ENCODE measurements at regions not wholly inside any gene's neighbourhood (a gene's known extent, or its start where the extent isn't known, plus 50 kb on each side); places are given as distances from the start of the nearest gene placed in this dataset.

- no peak for TF ChIP-seq RFX5 (IDR thresholded peaks at IDR 0.05; ENCODE audit: low read depth, low read length)
- TF ChIP-seq POLR2A (IDR thresholded peaks at IDR 0.05; ENCODE audit: low read depth, low read length), result no peak
- TF ChIP-seq, protein P1, sequence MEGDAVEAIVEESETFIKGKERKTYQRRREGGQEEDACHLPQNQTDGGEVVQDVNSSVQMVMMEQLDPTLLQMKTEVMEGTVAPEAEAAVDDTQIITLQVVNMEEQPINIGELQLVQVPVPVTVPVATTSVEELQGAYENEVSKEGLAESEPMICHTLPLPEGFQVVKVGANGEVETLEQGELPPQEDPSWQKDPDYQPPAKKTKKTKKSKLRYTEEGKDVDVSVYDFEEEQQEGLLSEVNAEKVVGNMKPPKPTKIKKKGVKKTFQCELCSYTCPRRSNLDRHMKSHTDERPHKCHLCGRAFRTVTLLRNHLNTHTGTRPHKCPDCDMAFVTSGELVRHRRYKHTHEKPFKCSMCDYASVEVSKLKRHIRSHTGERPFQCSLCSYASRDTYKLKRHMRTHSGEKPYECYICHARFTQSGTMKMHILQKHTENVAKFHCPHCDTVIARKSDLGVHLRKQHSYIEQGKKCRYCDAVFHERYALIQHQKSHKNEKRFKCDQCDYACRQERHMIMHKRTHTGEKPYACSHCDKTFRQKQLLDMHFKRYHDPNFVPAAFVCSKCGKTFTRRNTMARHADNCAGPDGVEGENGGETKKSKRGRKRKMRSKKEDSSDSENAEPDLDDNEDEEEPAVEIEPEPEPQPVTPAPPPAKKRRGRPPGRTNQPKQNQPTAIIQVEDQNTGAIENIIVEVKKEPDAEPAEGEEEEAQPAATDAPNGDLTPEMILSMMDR (conservative IDR thresholded peaks at IDR 0.05; ENCODE audit: low read depth, low read length), result no peak
- no peak for TF ChIP-seq RCOR1 (IDR thresholded peaks at IDR 0.05; ENCODE audit: insufficient replicate concordance, low read length)
- no peak for TF ChIP-seq MXI1 (IDR thresholded peaks at IDR 0.05; ENCODE audit: borderline replicate concordance, low read depth, low read length)
- TF ChIP-seq MAFK (IDR thresholded peaks at IDR 0.05; ENCODE audit: low read depth, low read length), result no peak
- TF ChIP-seq MAZ (IDR thresholded peaks at IDR 0.05; ENCODE audit: borderline replicate concordance, low read depth, low read length), result no peak
- TF ChIP-seq RAD21 (IDR thresholded peaks at IDR 0.05; ENCODE audit: low read length), result no peak
Observed at GRCh38 chr3:87478716-87479115, 202.3 kb upstream of the POU1F1 start.

Measured in IMR-90 (cell line).